GM23338 (cell line): ENCODE measurements at regions not wholly inside any gene's neighbourhood (a gene's known extent, or its start where the extent isn't known, plus 50 kb on each side); places are given as distances from the start of the nearest gene placed in this dataset.
A peak's percentile ranks its signal among the peaks of the same experiment; 100 is the strongest.

Experiments used
- ATAC-seq: fragments of 200-7000 bp; cut with Tn5 transposase; 3 replicates; pipeline ENCODE4 v1.9.1; 2020
- DNase-seq: peaks from one replicate; pipeline ENCODE4 v3.0.0-alpha.2; 2015; ENCODE audit warnings: low spot score
- H2AFZ ChIP-seq: fragments of 200-600 bp; sonication (generic); 2 replicates; pipeline ENCODE4 v1.8.0; 2016; ENCODE audit warnings: antibody characterized with exemption, mild to moderate bottlenecking, moderate library complexity
- H3F3A ChIP-seq: fragments of 200-600 bp; sonication (generic); replicated peaks from 2 replicates; pipeline ENCODE4 v1.8.0; 2017; ENCODE audit warnings: antibody characterized with exemption, mixed run types, low read depth
- H3K27ac ChIP-seq: fragments of 200-600 bp; sonication (generic); 2 replicates; pipeline ENCODE4 v1.6.1; 2016; ENCODE audit warnings: low read depth
- H3K27me3 ChIP-seq: fragments of 200-600 bp; sonication (generic); 2 replicates; pipeline ENCODE4 v1.8.0; 2016; ENCODE audit warnings: mild to moderate bottlenecking, mixed run types, moderate library complexity; ENCODE audit not compliant: insufficient read depth
- H3K36me3 ChIP-seq: fragments of 200-600 bp; sonication (generic); 2 replicates; pipeline ENCODE4 v1.8.0; 2016; ENCODE audit warnings: mild to moderate bottlenecking; ENCODE audit not compliant: insufficient read depth
- H3K4me1 ChIP-seq: fragments of 200-600 bp; sonication (generic); 2 replicates; pipeline ENCODE4 v1.8.0; 2016; ENCODE audit warnings: mild to moderate bottlenecking, moderate library complexity; ENCODE audit not compliant: insufficient read depth
- H3K4me2 ChIP-seq: fragments of 200-600 bp; sonication (generic); 2 replicates; pipeline ENCODE4 v1.7.1; 2017; ENCODE audit warnings: mixed run types
- H3K4me3 ChIP-seq: fragments of 200-600 bp; sonication (generic); 2 replicates; pipeline ENCODE4 v1.6.1; 2016; ENCODE audit warnings: mixed run types
- H3K79me2 ChIP-seq: fragments of 200-600 bp; sonication (generic); replicated peaks from 2 replicates; pipeline ENCODE4 v1.8.0; 2017; ENCODE audit warnings: mild to moderate bottlenecking; ENCODE audit not compliant: insufficient read depth
- H3K9me2 ChIP-seq: fragments of 200-600 bp; sonication (generic); 2 replicates; pipeline ENCODE4 v1.8.0; 2017; ENCODE audit not compliant: insufficient read depth
- H4K20me1 ChIP-seq: fragments of 200-600 bp; sonication (generic); replicated peaks from 2 replicates; pipeline ENCODE4 v1.8.0; 2017; ENCODE audit warnings: mild to moderate bottlenecking; ENCODE audit not compliant: insufficient read depth
- H3K27ac Mint-ChIP-seq: 2 replicates; pipeline ENCODE4 v1.8.0; 2020; ENCODE audit warnings: inconsistent platforms, mild to moderate bottlenecking, moderate library complexity, mixed read lengths
- H3K27me3 Mint-ChIP-seq: 3 replicates; pipeline ENCODE4 v1.8.0; 2022; ENCODE audit warnings: low read depth, mild to moderate bottlenecking, moderate library complexity, mixed read lengths, inconsistent platforms; ENCODE audit not compliant: insufficient read depth, poor library complexity
- H3K36me3 Mint-ChIP-seq: 3 replicates; pipeline ENCODE4 v1.8.0; 2021; ENCODE audit warnings: low read depth, mild to moderate bottlenecking, inconsistent platforms, moderate library complexity, mixed read lengths
- H3K4me1 Mint-ChIP-seq: 3 replicates; pipeline ENCODE4 v1.8.0; 2020; ENCODE audit warnings: mild to moderate bottlenecking, inconsistent platforms, mixed read lengths
- H3K4me3 Mint-ChIP-seq: 3 replicates; pipeline ENCODE4 v1.8.0; 2021; ENCODE audit warnings: moderate library complexity, mild to moderate bottlenecking, inconsistent platforms, mixed read lengths
- H3K9me3 Mint-ChIP-seq: 3 replicates; pipeline ENCODE4 v1.8.0; 2020; ENCODE audit warnings: moderate library complexity, mild to moderate bottlenecking, inconsistent platforms, mixed read lengths
- CREB1 ChIP-seq: fragments of 250-450 bp; sonication (Bioruptor Pico); IDR thresholded peaks from 2 replicates; pipeline ENCODE4 v1.5.0; 2020; ENCODE audit warnings: low read depth, mild to moderate bottlenecking, moderate library complexity
- EZH2 ChIP-seq: fragments of 200-600 bp; sonication (generic); IDR thresholded peaks from one replicate; pipeline ENCODE4 v1.8.0; 2017; ENCODE audit warnings: antibody characterized with exemption, mild to moderate bottlenecking, low read depth; ENCODE audit not compliant: unreplicated experiment
- EZH2phosphoT487 ChIP-seq: fragments of 200-600 bp; sonication (generic); IDR thresholded peaks from one replicate; pipeline ENCODE4 v1.8.1; 2018; ENCODE audit warnings: antibody characterized with exemption; ENCODE audit not compliant: unreplicated experiment
- NANOG ChIP-seq: IDR thresholded peaks from 2 replicates; pipeline ENCODE4 v1.6.1; 2016; ENCODE audit warnings: antibody characterized with exemption, borderline replicate concordance
- POLR2AphosphoS5 ChIP-seq: IDR thresholded peaks from 2 replicates; pipeline ENCODE4 v1.6.1; 2016; ENCODE audit warnings: antibody characterized with exemption, low read depth
- STAT1 ChIP-seq: IDR thresholded peaks from one replicate; pipeline ENCODE4 v1.6.1; 2016; ENCODE audit warnings: antibody characterized with exemption; ENCODE audit not compliant: unreplicated experiment
- ZNF114 ChIP-seq: fragments of 250-450 bp; sonication (Bioruptor Pico); IDR thresholded peaks from 2 replicates; pipeline ENCODE4 v1.5.0; 2020; ENCODE audit warnings: mild to moderate bottlenecking, moderate library complexity
- ZNF331 ChIP-seq: fragments of 250-450 bp; sonication (Bioruptor Pico); IDR thresholded peaks from 2 replicates; pipeline ENCODE4 v1.5.0; 2020; ENCODE audit warnings: low read depth, mild to moderate bottlenecking, moderate library complexity
- TF ChIP-seq, protein P1 (sequence below): IDR thresholded peaks from 2 replicates; pipeline ENCODE4 v1.6.1; 2016; ENCODE audit warnings: antibody characterized with exemption
- TF ChIP-seq, protein P2 (sequence below), 2 experiments: fragments of 200-600 bp in 1 of 2; sonication (generic) in 1 of 2; conservative IDR thresholded peaks; 2 replicates each; pipeline versions ENCODE4 v1.5.1 to v1.6.1; 2016 to 2017; ENCODE audit warnings: antibody characterized with exemption in 2 of 2, low read depth in 2 of 2, mild to moderate bottlenecking in 2 of 2, moderate library complexity in 1 of 2
- TF ChIP-seq, protein P3 (sequence below): IDR thresholded peaks from one replicate; pipeline ENCODE4 v1.6.1; 2018; ENCODE audit warnings: antibody characterized with exemption; ENCODE audit not compliant: unreplicated experiment

DNA sequence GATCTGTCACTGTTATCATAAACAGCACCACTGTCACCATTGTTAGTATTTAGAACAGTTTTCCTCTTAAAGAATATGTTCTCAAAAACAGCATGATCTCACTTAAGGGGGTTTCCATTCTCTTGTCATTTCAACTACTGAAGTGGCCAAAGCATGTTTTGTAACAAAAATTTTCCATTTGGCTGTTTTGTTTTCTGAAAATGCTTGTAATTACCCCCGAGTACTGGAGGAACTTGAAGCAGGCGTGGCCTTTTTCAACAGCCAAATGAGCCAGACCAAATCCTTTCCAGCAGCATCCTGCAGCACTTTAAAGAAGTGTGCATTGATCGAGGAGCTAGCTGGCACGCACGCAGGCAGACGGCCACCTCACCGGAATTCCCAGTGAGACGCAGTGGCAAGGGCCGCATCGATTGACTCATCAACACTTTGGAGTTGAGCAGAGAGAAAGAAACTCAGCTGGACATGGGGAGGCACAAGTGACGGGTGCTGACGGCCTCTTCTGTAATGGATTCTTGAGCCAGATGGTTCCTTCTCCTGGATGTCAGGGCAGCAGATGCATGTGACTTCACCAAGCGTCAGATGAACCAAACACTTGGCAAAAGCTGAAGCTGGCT is 234.3 kb upstream of the IGF1R start (continued):
- TF ChIP-seq, protein P1, sequence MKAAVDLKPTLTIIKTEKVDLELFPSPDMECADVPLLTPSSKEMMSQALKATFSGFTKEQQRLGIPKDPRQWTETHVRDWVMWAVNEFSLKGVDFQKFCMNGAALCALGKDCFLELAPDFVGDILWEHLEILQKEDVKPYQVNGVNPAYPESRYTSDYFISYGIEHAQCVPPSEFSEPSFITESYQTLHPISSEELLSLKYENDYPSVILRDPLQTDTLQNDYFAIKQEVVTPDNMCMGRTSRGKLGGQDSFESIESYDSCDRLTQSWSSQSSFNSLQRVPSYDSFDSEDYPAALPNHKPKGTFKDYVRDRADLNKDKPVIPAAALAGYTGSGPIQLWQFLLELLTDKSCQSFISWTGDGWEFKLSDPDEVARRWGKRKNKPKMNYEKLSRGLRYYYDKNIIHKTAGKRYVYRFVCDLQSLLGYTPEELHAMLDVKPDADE, result no peak
- TF ChIP-seq NANOG, result no peak
- no peak for TF ChIP-seq STAT1

DNA sequence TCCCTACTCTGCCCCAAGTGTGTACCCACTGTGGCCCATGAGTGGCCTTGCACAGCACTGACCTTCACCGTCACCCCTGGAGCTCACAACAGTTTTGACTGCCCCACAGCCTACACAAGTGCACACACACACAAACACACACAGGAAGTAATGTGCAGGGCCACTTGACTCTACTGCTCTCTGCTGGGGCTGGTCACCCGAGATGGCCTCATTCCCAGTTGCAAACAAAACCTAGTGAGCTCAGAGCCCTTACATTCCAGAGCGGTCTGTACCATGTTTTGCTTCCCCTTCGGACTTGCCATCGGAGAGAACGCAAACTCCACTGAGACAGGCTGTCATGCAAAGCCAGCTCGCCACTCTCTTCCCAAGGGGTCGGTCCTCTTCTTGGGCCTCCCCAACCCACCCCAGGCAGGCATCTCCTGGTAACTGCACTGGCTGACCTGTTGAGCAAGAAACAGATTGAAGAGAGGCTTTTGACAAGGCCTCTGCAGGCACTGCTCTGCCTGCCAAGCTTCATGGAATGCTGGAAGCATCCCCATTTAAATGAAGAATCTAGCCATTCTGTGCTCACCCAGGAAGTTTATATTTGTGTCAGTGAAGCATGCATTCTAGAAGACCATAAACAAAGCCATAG is 232.0 kb upstream of the IGF1R start:
- no peak for ATAC-seq
- Mint-ChIP-seq H3K9me3 (no peaks in the 10 kb centered on the region; the same call in 2 of the 3 replicates), H3K4me3 (no peak overlapping the region), H3K27ac (no peak overlapping the region; the same call in 1 of the 2 replicates), H3K36me3 (no peaks in the 10 kb centered on the region), H3K4me1 (peaks cover 2% of the 10 kb centered on the region), H3K27me3 (peaks cover 30% of the 10 kb centered on the region)
- H2AFZ ChIP-seq, result peak overlapping the region; percentile 32; the same call in 1 of the 2 replicates
- no peak overlapping the region for H3K4me3 ChIP-seq
- no peaks in the 10 kb centered on the region for H3F3A ChIP-seq
- no peak overlapping the region for H3K27ac ChIP-seq
- TF ChIP-seq, protein P2, sequence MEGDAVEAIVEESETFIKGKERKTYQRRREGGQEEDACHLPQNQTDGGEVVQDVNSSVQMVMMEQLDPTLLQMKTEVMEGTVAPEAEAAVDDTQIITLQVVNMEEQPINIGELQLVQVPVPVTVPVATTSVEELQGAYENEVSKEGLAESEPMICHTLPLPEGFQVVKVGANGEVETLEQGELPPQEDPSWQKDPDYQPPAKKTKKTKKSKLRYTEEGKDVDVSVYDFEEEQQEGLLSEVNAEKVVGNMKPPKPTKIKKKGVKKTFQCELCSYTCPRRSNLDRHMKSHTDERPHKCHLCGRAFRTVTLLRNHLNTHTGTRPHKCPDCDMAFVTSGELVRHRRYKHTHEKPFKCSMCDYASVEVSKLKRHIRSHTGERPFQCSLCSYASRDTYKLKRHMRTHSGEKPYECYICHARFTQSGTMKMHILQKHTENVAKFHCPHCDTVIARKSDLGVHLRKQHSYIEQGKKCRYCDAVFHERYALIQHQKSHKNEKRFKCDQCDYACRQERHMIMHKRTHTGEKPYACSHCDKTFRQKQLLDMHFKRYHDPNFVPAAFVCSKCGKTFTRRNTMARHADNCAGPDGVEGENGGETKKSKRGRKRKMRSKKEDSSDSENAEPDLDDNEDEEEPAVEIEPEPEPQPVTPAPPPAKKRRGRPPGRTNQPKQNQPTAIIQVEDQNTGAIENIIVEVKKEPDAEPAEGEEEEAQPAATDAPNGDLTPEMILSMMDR (conservative IDR thresholded peaks at IDR 0.05; ENCODE audit: low read depth in 2 of 2), result no peak
- TF ChIP-seq NANOG, result no peak
- TF ChIP-seq CREB1 (CRISPR knock-in tag), result no peak
- no peak for TF ChIP-seq ZNF114 (CRISPR knock-in tag)
- no peak for TF ChIP-seq STAT1
- no peak for TF ChIP-seq ZNF331 (CRISPR knock-in tag)
- H3K79me2 ChIP-seq, result no peaks in the 10 kb centered on the region
- no peaks in the 10 kb centered on the region for H3K36me3 ChIP-seq
- H3K4me2 ChIP-seq, result no peak overlapping the region
- no peaks in the 10 kb centered on the region; the same call in 1 of the 2 replicates for H3K4me1 ChIP-seq
- DNase-seq, result no peak
- H4K20me1 ChIP-seq, result no peaks in the 10 kb centered on the region
- H3K27me3 ChIP-seq, result peaks cover 13% of the 10 kb centered on the region
- no peaks in the 10 kb centered on the region for H3K9me2 ChIP-seq

DNA sequence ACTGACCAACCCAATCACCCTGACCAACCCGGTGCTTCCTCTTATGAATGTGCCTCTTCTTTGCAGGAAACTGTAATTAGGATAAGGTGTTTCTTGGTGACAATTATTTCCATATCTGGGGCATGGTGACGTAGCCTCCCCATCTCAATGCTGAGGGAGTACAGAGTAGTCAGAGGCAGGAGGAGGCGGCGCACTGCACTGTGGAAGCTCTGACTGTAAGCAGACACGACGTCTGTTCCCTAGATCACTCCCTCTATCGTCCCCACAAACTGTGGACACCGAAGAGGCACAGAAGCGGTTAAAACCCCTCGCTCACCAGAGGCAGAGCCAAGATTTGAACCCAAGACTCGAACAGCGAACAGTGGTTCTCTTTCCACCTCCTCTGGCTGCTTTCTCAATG is 231.0 kb upstream of the IGF1R start:
- Histone ChIP-seq H3K4me1 (peaks cover 6% of the 10 kb centered on the region; the same call in 1 of the 2 replicates), H3K4me3 (no peak overlapping the region), H3K27me3 (peaks cover 21% of the 10 kb centered on the region), H3K9me2 (no peaks in the 10 kb centered on the region), H3F3A (no peaks in the 10 kb centered on the region), H3K27ac (no peak overlapping the region), H4K20me1 (no peaks in the 10 kb centered on the region), H3K4me2 (no peak overlapping the region), H3K79me2 (no peaks in the 10 kb centered on the region), H2AFZ (no peak overlapping the region), H3K36me3 (no peaks in the 10 kb centered on the region)
- DNase-seq (no peak), ATAC-seq (no peak)
- Mint-ChIP-seq H3K36me3 (no peaks in the 10 kb centered on the region), H3K4me1 (peaks cover 2% of the 10 kb centered on the region), H3K27ac (no peak overlapping the region), H3K27me3 (peaks cover 35% of the 10 kb centered on the region), H3K9me3 (no peaks in the 10 kb centered on the region; the same call in 2 of the 3 replicates), H3K4me3 (no peak overlapping the region)
- TF ChIP-seq EZH2 (no peak), NANOG (no peak), ZNF331 (CRISPR knock-in tag) (no peak), POLR2AphosphoS5 (no peak), EZH2phosphoT487 (no peak)
- TF ChIP-seq, protein P3, sequence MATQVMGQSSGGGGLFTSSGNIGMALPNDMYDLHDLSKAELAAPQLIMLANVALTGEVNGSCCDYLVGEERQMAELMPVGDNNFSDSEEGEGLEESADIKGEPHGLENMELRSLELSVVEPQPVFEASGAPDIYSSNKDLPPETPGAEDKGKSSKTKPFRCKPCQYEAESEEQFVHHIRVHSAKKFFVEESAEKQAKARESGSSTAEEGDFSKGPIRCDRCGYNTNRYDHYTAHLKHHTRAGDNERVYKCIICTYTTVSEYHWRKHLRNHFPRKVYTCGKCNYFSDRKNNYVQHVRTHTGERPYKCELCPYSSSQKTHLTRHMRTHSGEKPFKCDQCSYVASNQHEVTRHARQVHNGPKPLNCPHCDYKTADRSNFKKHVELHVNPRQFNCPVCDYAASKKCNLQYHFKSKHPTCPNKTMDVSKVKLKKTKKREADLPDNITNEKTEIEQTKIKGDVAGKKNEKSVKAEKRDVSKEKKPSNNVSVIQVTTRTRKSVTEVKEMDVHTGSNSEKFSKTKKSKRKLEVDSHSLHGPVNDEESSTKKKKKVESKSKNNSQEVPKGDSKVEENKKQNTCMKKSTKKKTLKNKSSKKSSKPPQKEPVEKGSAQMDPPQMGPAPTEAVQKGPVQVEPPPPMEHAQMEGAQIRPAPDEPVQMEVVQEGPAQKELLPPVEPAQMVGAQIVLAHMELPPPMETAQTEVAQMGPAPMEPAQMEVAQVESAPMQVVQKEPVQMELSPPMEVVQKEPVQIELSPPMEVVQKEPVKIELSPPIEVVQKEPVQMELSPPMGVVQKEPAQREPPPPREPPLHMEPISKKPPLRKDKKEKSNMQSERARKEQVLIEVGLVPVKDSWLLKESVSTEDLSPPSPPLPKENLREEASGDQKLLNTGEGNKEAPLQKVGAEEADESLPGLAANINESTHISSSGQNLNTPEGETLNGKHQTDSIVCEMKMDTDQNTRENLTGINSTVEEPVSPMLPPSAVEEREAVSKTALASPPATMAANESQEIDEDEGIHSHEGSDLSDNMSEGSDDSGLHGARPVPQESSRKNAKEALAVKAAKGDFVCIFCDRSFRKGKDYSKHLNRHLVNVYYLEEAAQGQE, result no peak
